GM19372 (cell line): ENCODE measurements at regions not wholly inside any gene's neighbourhood (a gene's known extent, or its start where the extent isn't known, plus 50 kb on each side); places are given as distances from the start of the nearest gene placed in this dataset.
A peak's percentile ranks its signal among the peaks of the same experiment; 100 is the strongest.
"Not testable (repeated sequence)": the region's sequence is repeated elsewhere in the genome, so short reads cannot be mapped to it uniquely, and the experiment has no call there.

Source experiments
- ATAC-seq: cut with Tn5 transposase; IDR thresholded peaks from one replicate; pipeline ENCODE4 v1.9.1; 2021; ENCODE audit warnings: mild to moderate bottlenecking, low read depth, moderate library complexity; ENCODE audit not compliant: unreplicated experiment

GRCh38 chr7:98724591-98724990 lies 107.5 kb downstream of the NPTX2 start:
- no peak for ATAC-seq

DNA sequence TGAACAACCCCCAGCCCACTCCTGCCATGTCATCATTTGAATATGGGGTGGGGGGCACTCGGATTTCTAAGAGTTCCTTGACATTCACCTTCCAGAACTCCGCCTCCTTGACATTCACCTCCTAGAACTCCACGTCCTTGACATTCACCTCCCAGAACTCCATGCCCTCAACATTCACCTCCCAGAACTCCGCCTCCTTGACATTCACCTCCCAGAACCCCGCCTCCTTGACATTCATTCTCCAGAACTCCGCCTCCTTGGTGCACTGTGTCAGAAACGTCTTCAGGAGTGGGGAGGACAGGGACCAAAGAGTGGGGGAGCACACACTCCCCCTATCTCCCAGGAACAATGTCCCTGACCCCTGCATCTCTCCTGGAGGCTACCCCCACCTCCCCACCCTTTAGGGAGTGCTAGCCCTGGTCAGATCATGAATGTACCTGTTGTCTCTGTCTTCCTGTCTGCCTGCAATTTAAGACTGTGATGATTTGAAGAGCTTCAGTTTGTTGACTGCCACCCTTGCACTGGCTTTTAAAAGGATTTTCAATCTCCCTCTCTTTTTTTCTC lies 110.1 kb downstream of the NPTX2 start:
- ATAC-seq: no peak

- ATAC-seq: no peak
Measured at GRCh38 chr7:98728555-98728954, 111.5 kb downstream of the NPTX2 start.

DNA sequence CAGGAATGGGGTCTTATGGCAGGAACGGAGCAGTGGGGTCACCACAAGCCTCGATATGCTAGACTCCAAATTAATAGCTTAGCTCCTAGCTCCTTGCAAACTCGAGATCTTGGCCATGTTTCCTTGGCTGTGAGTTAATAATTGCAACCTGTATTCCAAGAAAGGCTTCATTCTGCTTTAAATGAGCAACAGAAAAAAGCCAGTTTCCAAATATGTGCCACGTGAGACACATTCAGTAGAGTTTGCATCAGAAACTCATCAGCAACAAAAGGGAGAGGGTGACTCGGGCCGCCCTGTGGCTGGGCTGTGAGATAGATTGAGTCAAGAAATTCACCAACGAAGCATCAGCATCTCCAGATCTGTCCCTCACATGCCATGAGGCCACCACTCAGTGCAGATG lies 112.0 kb downstream of the NPTX2 start:
- ATAC-seq: no peak

- no peak for ATAC-seq
Measured at GRCh38 chr7:98730326-98730725, 113.2 kb downstream of the NPTX2 start.

GRCh38 chr7:98731651-98732050 lies 114.6 kb downstream of the NPTX2 start:
- ATAC-seq: no peak

DNA sequence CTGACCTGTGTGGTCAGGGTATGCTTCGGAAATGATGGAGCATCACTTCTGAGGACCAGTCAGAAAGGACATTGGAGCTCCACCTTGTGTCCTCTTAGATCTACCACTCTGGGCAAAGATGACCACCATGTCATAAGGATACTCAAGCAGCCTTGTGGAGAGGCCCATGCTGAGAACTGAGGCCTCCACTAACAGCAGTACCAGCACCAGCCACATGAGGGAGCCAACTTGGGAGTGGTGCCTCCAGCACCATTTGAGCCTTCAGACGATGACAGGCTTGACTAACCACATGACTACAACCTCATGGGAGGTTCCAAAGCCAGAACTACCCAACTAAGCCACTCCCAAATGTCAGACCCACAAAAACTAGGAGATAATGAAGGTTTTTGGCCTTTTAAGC lies 116.0 kb downstream of the NPTX2 start:
- ATAC-seq: no peak

DNA sequence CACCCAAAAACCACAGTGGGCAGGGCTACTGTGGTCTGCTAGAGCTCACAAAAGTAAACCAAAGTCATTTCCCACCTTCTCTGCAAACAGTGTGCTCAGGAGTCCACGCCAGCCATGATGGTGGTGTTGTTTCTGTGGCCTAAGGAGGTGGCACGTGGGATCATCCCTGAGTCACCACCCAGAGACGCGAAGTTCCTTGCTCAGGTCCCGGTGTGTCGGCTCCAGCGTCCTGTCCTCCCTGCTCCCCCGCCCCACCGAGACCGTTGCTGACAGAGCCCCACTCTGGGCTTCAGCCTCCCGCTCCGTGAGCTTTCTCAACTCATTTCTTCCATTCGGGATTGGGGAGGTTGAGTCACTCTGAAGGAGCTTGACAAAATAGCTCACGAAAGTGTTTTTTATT lies 118.7 kb downstream of the NPTX2 start:
- ATAC-seq: no peak

DNA sequence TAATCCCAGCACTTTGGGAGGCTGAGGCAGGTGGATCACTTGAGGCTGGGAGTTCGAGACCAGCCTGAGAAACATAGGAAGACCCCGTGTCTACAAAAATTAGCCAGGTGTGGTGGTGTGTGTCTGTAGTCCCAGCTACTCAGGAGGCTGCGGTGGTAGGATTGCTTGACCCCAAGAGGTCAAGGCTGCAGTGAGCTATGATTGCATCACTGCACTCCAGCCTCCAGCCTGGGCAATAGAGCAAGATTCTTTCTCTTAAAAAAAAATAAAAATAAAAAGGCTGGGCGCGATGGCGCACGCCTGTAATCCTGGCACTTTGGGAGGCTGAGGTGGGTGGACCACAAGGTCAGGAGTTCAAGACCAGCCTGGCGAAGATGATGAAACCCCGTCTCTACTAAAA lies 119.4 kb downstream of the NPTX2 start:
- ATAC-seq: not testable (repeated sequence)

DNA sequence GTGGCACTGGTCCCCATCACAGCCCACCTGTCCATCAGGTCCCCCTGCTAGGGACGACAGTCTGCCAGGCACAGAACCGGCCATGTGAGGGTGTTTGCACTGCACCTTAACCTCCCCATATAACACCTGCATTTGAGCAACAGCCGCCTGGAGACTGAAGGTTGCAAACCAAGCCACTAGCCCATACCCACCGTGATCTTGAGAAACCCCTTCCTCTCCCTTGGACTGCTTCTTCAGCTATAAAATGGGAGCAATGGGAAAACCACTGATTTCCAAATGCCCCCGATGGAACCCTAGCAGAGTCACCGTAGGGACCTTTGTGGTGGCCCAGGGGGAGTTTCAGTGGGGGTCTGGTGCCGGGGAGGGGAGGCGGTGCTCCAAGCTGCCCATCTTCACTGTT lies 120.1 kb downstream of the NPTX2 start:
- no peak for ATAC-seq

DNA sequence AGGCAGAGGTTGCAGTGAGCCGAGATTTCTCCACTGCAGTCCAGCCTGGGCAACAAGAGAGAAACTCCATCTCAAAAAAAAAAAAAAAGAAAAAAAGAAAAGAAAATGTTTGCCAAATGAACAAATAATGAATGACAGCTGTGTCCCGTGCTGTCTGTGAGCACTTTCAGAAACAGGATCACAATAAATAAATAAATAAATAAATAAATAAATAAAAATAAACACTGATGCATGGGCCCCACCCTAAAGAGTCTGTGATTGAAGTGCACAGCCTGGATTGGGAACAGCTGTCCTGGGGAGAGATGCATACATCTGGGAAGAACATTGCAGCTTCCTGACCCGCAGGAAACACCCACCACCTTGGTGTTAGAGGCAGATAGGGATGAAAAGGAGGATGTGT lies 123.6 kb downstream of the NPTX2 start:
- no peak for ATAC-seq

GRCh38 chr7:98745722-98746318 lies 124.0 kb downstream of the TMEM130 start:
- ATAC-seq: peak; percentile 59

GRCh38 chr7:98748090-98748489 lies 121.7 kb downstream of the TMEM130 start:
- ATAC-seq: no peak

DNA sequence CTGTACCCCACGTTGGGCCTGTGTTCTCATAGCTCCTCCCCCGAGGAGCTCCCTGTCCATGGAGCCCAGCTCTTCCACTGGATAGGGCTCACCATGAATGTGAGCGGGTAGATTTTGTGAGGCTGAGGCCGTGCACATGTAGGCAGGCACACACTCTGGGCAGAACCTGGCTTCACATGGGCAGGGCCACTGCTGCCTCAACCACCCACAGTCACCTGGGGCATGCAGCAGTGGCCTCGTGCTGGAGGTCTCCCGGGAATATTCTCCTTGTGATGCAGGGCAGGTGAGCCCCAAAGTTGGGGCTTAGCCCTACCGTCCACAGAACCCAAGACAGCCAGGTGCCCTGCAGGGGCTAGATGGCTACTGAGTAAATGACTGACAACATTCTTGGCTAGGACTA lies 116.6 kb downstream of the TMEM130 start:
- no peak for ATAC-seq

- no peak for ATAC-seq
Measured at GRCh38 chr7:98753989-98754479, 115.8 kb downstream of the TMEM130 start.

DNA sequence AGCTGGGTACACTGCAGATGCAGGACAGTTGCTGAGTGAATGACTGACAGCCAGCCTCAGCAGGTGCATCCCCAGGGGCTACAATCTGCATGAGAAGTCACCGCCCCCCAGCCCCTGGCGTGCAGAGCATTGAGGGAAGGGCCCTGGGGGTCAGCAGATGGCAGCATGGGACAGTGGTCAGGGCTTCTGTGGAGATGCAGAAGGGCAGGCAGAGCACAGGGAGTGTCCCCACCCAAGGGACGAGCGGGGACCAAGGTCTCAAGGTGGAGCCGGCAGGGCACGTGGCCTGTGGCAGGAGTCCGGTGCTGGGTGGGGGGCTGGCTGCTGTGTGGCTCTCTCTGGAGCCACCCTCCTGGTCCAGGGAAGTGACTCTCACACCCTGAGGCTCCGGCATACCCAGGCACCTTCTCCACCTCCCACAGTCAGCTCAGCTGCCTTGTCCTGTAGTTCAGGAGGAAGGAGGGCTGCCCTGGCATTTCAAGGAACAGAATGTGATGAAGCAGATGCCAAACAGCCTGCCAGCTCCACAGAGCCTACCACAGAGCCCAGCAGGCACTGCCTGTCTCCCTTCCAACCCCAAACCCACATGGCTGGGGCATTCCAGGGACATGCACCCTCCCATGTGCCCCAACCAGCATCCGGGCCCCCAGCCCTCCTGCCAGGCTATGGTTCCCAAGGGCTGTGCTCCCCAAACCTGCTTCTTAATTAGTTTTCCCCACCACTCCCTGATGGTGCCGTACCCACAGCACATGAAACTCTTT lies 114.5 kb downstream of the TMEM130 start:
- ATAC-seq: no peak

GRCh38 chr7:98758157-98758556 lies 111.7 kb downstream of the TMEM130 start:
- no peak for ATAC-seq

DNA sequence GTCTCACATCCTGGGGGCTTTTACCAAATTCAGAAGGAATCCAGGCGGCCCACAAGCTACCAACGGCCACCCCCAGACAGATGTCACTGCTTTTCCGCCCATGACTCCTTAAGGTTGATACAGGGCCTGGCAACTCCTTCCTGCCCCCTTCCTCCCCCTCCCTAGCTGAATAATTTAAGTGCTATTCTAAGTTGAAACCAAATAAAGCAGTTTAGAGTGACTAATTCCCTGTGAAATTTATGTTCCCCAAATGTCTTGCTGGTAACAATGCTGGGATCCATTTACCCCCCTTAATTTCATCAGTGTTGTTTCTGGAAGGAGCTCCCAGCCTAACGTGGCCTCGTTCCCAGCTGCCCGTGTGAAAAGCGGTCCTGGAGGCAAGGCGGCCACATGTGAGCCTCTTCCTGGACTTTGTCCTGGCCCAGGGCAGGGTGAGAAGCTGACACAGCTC lies 109.6 kb downstream of the TMEM130 start:
- no peak for ATAC-seq

- no peak for ATAC-seq
Measured at GRCh38 chr7:98761225-98761624, 108.6 kb downstream of the TMEM130 start.

GRCh38 chr7:98762620-98763019 lies 107.2 kb downstream of the TMEM130 start:
- no peak for ATAC-seq

GRCh38 chr7:98763441-98763840 lies 106.4 kb downstream of the TMEM130 start:
- no peak for ATAC-seq

DNA sequence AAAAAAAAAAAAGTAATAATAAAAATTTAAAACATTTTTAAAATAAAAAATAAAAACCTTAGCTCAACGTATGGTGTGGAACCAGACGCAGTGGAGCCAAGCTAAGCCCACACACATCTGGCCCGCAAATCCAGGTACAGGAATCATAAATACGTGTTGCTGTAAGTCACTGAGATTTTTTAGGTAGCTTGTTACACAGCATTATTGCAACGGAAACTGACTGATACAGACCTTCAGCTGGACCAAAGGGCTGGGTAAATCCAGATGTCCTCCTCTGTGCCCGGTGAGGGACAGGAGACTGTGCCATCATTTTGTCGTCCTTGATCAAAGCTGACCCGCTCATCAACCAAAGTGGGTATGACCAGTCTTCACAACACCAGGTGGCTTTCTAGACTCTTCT lies 104.9 kb downstream of the TMEM130 start:
- no peak for ATAC-seq
